CD4-positive, alpha-beta T cell treated with Interleukin-1 beta for 1 hour (primary cell): ENCODE measurements at regions not wholly inside any gene's neighbourhood (a gene's known extent, or its start where the extent isn't known, plus 50 kb on each side); places are given as distances from the start of the nearest gene placed in this dataset.

Experiments
- DNase-seq, 2 donors: peaks; one replicate each; pipeline ENCODE4 v3.0.0-alpha.2; 2020 to 2022

- DNase-seq, result no peak
These were observed 708.8 kb downstream of the MTRR start for GRCh38 chr5:8577792-8578191.

DNA sequence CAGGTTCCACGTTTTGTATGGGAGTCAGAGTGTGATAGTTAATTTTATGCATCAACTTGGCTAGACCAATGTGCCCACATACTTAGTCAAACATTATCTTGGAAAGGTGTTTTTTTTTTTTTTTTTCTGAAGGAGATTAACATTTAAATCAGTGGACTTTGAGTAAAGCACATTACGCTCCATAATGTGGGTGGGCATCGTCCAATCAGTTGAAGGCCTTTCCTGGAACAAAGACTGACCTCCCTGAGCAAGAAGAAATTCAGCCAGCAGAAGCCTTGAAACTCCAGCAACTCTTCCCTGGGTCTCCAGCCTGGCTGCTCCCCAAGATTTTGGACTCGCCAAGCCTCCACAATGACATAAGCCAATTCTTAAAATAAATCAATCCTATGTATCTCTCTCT, 711.4 kb downstream of the MTRR start:
- DNase-seq, result no peak

DNA sequence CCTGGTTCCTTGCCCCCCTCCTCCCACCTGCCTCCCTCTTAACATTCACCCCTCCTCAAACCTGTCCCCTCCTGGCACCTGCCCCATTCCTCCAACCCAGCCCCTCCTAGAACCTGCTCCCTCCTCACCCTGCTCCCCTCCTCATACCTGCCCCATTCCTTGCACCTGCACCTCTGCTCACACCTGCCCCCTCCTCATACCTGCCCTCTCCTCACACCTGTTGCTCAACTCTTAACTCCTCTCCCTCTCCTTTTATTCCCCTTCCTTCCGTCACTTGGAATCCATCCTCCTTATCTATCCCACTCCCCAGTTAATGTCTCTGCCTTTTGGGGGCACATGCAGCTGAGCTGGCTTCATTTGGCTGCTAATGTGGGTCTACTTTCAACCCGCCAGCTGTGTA, 712.1 kb downstream of the MTRR start:
- no peak for DNase-seq

- DNase-seq, result no peak
These were observed 716.5 kb downstream of the MTRR start for GRCh38 chr5:8585230-8586018.

DNA sequence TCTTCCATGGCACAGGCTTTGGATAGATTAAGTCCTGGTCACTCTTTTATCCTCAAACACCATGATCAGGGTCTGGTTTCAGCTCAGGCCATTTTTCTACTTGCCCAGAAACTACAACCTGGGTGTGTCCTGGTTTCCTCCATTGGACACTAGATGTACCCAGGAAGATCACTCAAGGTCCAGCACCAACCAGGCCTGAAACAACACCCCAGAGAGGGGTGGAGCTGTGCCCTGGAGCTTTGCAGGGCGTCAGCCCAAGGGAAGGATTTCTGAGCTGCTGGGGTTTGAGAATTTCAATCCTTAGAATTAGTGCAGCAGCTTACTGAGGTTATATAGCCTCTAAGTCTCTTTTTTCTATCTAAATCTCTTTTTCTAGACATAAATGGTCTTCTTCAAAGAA, 722.0 kb downstream of the MTRR start:
- no peak for DNase-seq

- no peak for DNase-seq
These were observed 729.4 kb downstream of the MTRR start for GRCh38 chr5:8598356-8598755.

- DNase-seq, result no peak
These were observed 730.0 kb downstream of the MTRR start for GRCh38 chr5:8598996-8599395.

DNA sequence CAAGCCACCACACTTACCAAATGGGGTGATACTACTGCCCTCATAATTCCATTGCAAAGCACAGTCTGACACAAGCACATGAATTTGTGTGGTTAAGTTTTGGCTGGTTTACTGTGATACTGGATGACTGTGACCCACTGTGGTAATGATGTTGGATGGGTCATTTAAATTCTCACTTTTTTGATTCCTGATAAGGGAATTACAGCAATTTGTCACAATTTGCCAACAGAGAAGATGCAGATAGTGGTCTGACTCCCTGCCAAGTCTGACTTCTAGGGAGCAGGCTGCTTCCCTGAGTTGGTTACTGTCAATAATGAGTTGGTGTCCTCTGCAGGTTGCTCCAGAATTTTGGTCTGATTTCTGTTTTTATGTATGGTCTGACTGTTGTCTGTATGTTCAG, 731.9 kb downstream of the MTRR start:
- no peak for DNase-seq

- no peak for DNase-seq
These were observed 732.9 kb downstream of the MTRR start for GRCh38 chr5:8601831-8602354.

- no peak for DNase-seq
These were observed 737.3 kb downstream of the MTRR start for GRCh38 chr5:8606231-8606630.

- DNase-seq, result no peak
These were observed 742.1 kb downstream of the MTRR start for GRCh38 chr5:8611067-8611466.

- no peak for DNase-seq
These were observed 744.2 kb downstream of the MTRR start for GRCh38 chr5:8613078-8613685.

- no peak for DNase-seq
These were observed 746.4 kb downstream of the MTRR start for GRCh38 chr5:8615142-8615858.

GRCh38 chr5:8628521-8628920, 759.6 kb downstream of the MTRR start:
- no peak for DNase-seq

- no peak for DNase-seq
These were observed 764.3 kb downstream of the MTRR start for GRCh38 chr5:8633259-8633658.

- DNase-seq, result no peak
These were observed 764.7 kb downstream of the MTRR start for GRCh38 chr5:8633696-8634095.

- no peak for DNase-seq
These were observed 765.3 kb downstream of the MTRR start for GRCh38 chr5:8634219-8634618.

- no peak for DNase-seq
These were observed 773.0 kb downstream of the MTRR start for GRCh38 chr5:8641786-8642505.

GRCh38 chr5:8644377-8644776, 775.4 kb downstream of the MTRR start:
- no peak for DNase-seq

DNA sequence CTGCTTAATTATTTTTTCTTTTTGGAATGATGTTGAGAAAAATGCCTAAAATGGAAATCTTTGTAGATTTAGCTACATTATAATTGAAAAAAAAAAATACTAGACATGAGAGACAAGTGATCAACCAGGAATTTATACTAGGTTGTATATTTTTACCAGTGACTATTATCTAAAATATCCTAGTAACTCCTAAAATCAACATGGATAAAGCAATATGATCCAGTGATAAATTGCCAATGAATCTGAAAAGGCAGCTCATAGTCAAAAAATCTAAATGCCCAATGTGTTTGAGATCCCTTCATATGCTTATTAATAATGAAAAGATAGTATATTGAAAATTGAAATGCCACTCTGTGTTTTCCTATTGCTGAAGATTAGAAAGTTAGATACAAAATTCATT, 778.2 kb downstream of the MTRR start:
- DNase-seq, result no peak

DNA sequence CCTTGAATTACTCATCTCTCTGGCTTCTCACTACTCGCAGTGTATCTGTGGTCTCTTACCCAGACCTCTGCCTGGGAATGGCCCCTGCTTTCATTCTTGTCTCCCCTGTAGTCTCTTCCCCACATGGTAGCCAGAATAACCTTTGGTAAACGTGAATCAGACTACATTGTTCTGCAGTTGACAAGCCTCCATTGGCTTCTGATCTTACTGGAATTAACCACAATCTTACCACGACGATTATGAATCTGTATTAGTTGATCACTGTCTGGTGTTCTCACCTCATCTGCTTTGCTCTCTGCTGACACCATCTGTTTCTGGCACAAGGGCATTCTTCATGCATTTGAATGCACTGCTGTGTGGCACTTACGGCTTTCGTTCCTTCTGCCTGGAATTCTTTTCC, 781.2 kb downstream of the MTRR start:
- DNase-seq, result no peak

DNA sequence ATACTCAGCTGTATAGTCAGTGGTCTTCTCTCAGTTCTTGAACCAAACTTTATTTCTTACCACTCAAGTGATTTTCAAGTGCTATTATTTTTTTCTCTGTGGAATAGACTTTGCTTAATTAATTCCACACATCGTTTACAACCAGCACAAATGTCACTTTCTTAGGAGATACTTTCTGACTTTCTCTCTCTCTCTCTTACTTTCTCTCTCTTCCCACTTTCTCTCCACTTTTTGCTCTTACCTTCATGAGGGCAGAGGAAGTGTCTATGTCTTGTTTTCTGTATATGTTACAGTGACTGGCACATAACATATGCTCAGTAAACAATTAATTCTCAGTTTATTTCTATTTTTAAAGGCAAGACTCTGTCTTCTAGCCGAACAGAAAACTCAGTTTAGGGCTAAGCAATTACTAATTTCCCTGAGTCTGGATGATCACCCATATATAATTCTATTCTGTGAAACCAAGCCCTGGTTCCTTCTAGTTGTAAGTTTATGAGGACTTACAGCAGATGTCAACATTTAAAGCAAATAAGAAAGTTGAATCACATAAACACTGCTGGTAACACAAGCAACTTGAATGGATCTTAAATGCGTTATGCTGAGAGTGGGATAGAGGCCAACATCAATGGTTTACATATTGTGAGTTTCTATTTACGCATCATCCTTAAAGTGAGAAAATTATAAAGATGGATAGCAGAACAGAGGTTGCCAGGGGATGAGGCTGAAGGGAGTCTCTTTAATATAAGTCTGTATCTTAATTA, 791.4 kb downstream of the MTRR start:
- no peak for DNase-seq
